HG03039 (cell line): ENCODE measurements at regions not wholly inside any gene's neighbourhood (a gene's known extent, or its start where the extent isn't known, plus 50 kb on each side); places are given as distances from the start of the nearest gene placed in this dataset.
"Not testable (repeated sequence)": the region's sequence is repeated elsewhere in the genome, so short reads cannot be mapped to it uniquely, and the experiment has no call there.

Source experiments
- ATAC-seq: cut with Tn5 transposase; IDR thresholded peaks from one replicate; pipeline ENCODE4 v1.9.1; 2021; ENCODE audit warnings: mild to moderate bottlenecking, moderate library complexity; ENCODE audit not compliant: unreplicated experiment

DNA sequence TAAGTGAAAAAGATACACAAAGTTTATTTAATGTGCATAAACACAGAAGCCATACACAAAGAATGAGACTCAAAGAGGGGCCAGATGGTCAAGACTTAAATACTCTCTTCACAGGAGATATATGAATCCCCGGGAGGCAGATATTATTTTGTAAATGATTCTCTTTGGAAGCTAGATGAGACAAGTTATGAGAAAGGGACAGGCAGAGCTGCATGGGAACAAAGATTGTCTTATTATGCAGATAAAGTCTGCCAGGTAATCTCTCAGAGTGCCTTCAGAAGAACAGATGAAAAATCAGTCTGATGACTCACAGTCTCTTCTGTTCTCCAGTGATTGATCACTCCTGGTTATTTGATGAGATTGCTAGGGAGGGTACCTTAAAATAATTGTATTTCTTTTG is 89.0 kb downstream of the NAF1 start:
- ATAC-seq, result no peak

DNA sequence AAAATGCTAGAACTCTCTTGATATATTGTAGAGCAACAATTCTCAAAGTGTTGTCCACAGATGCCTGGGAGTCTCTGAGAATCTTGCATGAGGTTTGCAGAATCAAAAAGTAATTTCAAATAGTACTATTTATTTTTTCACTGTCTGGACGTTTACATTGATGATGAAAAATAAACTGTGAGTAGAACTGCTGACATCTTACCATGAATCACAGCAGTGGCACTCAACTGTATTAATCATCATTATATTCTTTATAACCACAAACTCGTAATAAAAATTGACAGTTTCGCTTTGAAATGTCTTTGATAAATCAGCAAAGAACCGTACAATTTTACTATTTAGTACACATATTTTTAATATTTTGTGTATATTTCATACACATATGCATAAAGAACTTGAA is 94.5 kb downstream of the NAF1 start:
- ATAC-seq, result no peak

- ATAC-seq, result no peak
These were observed 95.4 kb downstream of the NAF1 start for GRCh38 chr4:163071308-163071707.

DNA sequence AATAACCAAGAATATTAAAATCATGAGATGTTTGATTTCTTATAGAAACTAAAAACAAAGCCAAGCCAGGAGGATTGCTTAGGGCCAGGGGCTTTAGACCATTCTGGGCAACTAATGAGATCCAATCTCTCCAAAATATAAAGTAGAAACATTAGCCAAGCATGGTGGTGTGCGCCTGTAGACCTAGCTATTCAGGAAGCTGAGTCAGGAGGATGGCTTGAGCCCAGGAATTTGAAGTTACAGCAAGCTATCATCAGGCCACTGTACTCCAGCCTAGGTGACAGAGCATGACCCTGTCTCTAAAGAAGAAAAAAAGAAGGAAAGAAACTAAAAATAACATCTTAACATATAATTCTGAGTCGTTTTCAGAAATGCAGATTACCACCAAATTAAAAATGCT is 96.7 kb downstream of the NAF1 start:
- no peak for ATAC-seq

DNA sequence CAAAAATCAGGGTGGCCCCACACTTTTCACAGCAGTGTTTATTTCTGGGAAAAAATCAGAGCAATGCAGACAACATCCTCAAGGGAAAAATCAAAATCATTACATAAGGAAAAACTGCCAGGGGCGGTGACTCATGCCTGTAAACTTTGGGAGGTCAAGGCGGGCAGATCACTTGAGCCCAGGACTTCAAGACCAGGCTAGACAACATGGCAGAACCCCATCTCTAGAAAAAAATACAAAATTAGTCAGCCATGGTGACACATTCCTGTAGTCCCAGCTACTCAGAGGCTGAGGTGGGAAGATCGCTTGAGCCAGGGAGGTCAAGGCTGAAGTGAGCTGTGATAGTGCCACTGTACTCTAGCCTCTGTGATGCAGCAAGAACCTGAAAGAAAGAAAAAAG is 102.8 kb downstream of the NAF1 start:
- ATAC-seq, result no peak

GRCh38 chr4:163048447-163048846 is 118.2 kb downstream of the NAF1 start:
- ATAC-seq, result peak; percentile 89

- no peak for ATAC-seq
These were observed 124.4 kb downstream of the NAF1 start for GRCh38 chr4:163042306-163042705.

- no peak for ATAC-seq
These were observed 149.6 kb downstream of the NAF1 start for GRCh38 chr4:163017135-163017534.

GRCh38 chr4:163012816-163013215 is 153.9 kb downstream of the NAF1 start:
- ATAC-seq, result no peak

GRCh38 chr4:163003979-163004378 is 162.7 kb downstream of the NAF1 start:
- ATAC-seq, result no peak

GRCh38 chr4:162988530-162988929 is 178.2 kb downstream of the NAF1 start:
- no peak for ATAC-seq

GRCh38 chr4:162985131-162985530 is 181.6 kb downstream of the NAF1 start:
- ATAC-seq, result no peak

DNA sequence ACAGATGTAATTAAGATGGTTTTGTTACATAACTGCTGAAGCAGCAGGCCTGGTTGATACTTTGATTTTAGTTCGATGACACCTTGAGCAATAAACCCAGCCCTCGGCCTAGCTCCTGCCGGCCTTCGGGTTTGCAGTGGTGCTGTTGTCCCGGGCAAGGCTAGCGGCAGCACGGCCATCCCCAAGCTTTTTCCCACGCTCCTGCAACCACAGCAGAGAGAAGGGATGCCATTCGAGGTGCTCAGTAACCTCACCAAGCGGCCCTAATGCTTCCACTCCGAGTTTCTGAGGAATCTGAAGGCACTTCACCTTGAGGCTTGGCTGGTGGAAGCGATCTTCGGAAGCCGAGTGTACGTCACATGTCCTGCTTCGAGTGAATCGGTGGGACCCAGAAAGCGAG is 182.1 kb downstream of the NAF1 start:
- no peak for ATAC-seq

- ATAC-seq, result no peak
These were observed 184.9 kb downstream of the NAF1 start for GRCh38 chr4:162981823-162982222.

DNA sequence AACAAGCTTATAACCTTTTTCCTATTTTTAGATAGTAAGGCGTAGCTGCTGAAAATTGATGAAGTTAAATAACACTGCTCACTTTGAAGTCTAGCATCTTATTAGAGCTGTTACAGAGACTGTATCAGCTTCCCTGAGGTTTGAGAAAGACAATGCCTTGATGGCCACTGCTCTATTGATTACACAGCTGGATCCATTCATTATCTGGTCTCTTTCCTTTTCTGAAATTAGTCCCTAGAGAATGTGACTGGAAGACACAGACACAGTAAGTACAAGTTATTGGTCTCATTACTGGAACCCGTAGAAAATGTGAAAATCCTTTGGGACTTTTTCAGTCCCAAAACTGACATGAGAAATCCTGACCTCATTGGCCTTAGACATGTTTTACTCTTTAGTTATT is 188.3 kb downstream of the NAF1 start:
- no peak for ATAC-seq

- no peak for ATAC-seq
These were observed 188.9 kb downstream of the NAF1 start for GRCh38 chr4:162977788-162978187.

DNA sequence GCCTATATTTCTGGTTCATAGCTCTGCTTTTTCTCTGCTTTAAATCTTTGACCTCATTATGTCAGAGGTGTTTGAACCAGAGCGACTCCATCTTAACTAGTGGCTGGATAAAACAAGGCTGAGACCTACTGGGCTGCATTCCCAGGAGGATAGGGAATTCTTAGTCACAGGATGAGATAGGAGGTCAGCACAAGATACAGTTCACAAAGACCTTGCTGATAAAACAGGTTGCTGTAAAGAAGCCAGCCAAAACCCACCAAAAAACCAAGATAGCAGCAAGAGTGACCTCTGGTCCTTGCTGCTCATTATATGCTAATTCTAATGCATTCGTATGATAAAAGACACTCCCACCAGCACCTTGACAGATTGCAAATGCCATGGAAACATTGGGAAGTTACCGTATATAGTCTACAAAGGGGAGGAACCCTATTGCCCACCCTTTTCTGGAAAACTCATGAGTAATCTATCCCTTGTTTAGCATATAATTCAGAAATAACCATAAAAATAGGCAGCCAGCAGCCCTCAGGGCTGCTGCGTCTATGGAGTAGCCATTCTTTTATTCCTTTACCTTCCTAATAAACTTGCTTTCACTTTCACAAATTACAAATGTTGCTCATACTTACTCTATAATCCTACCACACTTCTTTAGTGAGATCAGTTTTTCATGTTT is 193.9 kb downstream of the NAF1 start:
- no peak for ATAC-seq

- no peak for ATAC-seq
These were observed 197.5 kb downstream of the NAF1 start for GRCh38 chr4:162969194-162969593.

- ATAC-seq, result not testable (repeated sequence)
These were observed 200.7 kb downstream of the NAF1 start for GRCh38 chr4:162965978-162966377.

DNA sequence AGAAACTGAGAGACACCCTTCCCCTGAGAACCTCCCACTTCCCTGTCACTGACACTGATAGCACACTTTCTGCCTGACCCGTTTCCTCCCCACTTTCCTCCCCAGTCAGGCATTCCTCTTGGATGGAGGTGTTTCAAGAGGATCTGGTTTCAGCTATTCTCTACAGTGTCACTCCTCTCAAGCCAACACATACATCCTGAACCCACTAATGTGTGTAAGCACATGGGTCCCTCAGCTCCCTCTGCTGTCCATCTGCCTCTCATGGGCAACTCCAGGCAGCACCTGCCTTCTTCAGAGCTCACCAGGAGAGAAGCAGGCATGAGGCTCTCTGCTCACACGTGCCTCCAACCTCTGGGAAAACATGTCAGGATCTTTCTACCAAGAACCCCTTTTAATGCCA is 207.6 kb downstream of the NAF1 start:
- ATAC-seq, result no peak

DNA sequence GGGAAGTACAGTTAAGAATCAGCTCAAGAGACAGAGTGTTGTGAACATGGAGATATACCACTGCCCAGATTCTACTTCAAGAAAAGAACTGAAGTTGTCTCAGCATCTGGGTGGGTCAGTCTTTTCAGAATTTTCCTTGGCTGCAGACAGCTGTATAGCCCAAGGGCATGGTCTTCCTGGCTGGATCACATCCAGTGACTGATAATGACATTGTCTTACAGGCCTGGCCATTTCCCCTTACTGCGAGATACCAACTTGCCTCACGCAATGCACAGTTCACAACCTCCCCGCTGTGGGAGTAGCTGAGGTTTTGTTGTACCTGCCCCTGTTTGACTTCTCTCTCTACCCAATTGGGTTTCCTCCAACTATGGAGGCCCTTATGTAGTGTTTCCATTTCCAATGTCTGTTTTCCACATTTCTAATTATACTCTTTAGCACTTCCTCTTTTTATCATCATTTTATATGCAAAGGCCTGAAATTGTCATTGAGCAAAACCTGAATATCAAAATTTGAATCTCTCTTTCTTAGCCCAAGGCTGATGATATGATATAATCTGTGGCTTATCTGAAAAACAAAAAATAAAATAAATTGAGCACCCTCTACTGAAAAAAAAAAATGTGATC is 209.1 kb downstream of the NAF1 start:
- no peak for ATAC-seq

DNA sequence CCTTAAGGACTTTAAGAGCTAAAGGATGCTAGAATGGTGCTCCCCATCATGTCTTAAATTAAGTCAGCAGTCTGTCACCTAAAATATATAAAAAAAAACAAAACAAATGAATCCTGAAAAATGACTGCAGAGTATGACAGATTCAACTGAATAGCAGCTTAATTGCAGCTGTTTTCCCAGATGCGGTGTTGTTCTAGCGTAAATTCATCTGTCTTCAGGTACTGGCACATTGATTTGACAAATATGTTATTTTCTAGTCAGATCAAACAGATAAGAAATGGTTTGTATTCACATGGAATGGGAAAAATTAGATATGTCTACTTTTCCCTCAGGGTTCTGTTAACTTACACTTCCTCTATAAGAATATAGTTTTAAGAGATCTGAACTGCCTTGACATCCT is 211.7 kb downstream of the NAF1 start:
- ATAC-seq, result no peak

DNA sequence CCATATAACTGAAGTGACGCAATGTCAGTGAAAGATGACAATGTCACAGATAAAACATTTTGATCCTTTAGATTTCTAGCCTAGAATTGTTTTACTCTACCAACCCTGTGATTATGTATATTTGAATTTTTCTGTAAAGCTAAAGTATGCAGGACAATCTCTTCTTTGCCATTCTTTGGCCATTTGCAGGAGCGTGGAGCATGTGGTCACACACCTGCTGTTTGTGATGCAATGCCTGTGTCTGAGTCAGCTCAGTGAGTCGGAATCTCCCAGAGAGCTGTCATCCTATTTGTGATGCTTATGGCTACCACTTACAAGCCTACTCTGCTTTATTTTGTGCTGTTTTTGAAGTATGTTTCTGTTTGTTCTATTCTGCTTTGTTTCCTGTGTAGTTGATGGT is 214.5 kb downstream of the NAF1 start:
- ATAC-seq, result no peak
